ENCODE measurements at regions not wholly inside any gene's neighbourhood (a gene's known extent, or its start where the extent isn't known, plus 50 kb on each side); places are given as distances from the start of the nearest gene placed in this dataset.

DNA sequence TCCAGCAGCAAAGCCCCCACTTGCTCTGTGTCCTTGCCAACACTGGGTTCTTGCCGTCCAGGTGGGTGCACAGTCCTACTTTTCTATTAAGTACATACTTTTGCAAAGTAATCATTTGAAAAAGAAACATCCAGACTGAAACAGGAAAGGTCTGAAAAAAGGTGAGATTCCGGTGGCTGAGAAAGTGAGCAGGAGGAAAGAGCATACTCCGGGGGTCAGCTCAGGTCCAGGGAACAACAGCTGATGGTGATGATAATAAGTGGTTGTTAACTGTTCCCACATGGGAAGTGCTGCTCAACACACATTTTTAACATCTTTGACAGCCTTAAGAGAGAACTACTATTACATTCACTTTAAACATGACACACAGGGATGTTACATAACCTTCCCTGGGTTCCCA, 86.1 kb upstream of the UXS1 start:
- TF ChIP-seq, protein P1, sequence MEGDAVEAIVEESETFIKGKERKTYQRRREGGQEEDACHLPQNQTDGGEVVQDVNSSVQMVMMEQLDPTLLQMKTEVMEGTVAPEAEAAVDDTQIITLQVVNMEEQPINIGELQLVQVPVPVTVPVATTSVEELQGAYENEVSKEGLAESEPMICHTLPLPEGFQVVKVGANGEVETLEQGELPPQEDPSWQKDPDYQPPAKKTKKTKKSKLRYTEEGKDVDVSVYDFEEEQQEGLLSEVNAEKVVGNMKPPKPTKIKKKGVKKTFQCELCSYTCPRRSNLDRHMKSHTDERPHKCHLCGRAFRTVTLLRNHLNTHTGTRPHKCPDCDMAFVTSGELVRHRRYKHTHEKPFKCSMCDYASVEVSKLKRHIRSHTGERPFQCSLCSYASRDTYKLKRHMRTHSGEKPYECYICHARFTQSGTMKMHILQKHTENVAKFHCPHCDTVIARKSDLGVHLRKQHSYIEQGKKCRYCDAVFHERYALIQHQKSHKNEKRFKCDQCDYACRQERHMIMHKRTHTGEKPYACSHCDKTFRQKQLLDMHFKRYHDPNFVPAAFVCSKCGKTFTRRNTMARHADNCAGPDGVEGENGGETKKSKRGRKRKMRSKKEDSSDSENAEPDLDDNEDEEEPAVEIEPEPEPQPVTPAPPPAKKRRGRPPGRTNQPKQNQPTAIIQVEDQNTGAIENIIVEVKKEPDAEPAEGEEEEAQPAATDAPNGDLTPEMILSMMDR (IDR thresholded peaks at IDR 0.05; ENCODE audit: low read depth, low read length), result no peak
- TF ChIP-seq EZH2phosphoT487 (IDR thresholded peaks at IDR 0.05; ENCODE audit: low read depth), result no peak
